A673 (cell line): ENCODE measurements at regions not wholly inside any gene's neighbourhood (a gene's known extent, or its start where the extent isn't known, plus 50 kb on each side); places are given as distances from the start of the nearest gene placed in this dataset.

Source experiments
- BruUV-seq: library from RNA; stranded (reverse); fragments of 400-500 nt; replicated peaks from 2 replicates; lab custom pipeline; 2021; lab: Mats Ljungman, UMichigan
- CTCF ChIA-PET: fragments of 300-600 bp; sonication (Branson Sonifier 250); formaldehyde crosslinking; loops from one replicate; lab custom pipeline; 2022; ENCODE audit warnings: antibody characterized with exemption; lab: Charles Lee
- POLR2A ChIA-PET: fragments of 300-600 bp; sonication (Branson Sonifier 250); formaldehyde crosslinking; loops from one replicate; lab custom pipeline; 2022; ENCODE audit warnings: antibody characterized with exemption; ENCODE audit not compliant: low non-redundant PET; lab: Charles Lee
- DNase-seq: peaks from one replicate; pipeline ENCODE4 v3.0.0-alpha.2; 2015; ENCODE audit warnings: low spot score
- H3K27ac ChIP-seq: fragments of 200-600 bp; sonication (generic); 2 replicates; pipeline ENCODE4 v1.5.1; 2016; ENCODE audit warnings: mixed run types, low read depth, mild to moderate bottlenecking, mixed read lengths, antibody characterized with exemption, low read length; ENCODE audit not compliant: poor library complexity, severe bottlenecking
- H3K27me3 ChIP-seq: fragments of 200-600 bp; sonication (generic); replicated peaks from 2 replicates; pipeline ENCODE4 v1.6.1; 2017; ENCODE audit warnings: mixed run types, low read depth, mild to moderate bottlenecking, mixed read lengths, antibody characterized with exemption, low read length; ENCODE audit not compliant: insufficient read depth, poor library complexity
- H3K36me3 ChIP-seq: fragments of 200-600 bp; sonication (generic); 2 replicates; pipeline ENCODE4 v1.6.1; 2016; ENCODE audit warnings: mixed run types, mild to moderate bottlenecking, mixed read lengths, antibody characterized with exemption, low read length; ENCODE audit not compliant: insufficient read depth, poor library complexity, severe bottlenecking
- H3K4me1 ChIP-seq: fragments of 200-600 bp; sonication (generic); 2 replicates; pipeline ENCODE4 v1.6.1; 2017; ENCODE audit warnings: mixed run types, mild to moderate bottlenecking, mixed read lengths, antibody characterized with exemption, low read length; ENCODE audit not compliant: insufficient read depth, poor library complexity, severe bottlenecking
- H3K4me3 ChIP-seq: fragments of 200-600 bp; sonication (generic); 2 replicates; pipeline ENCODE4 v1.5.1; 2016; ENCODE audit warnings: low read depth, mixed run types, mild to moderate bottlenecking, mixed read lengths, low read length; ENCODE audit not compliant: poor library complexity, severe bottlenecking
- H3K9me3 ChIP-seq: fragments of 200-600 bp; sonication (generic); 2 replicates; pipeline ENCODE4 v1.6.1; 2016; ENCODE audit warnings: mixed run types, low read depth, mild to moderate bottlenecking, mixed read lengths, antibody characterized with exemption, low read length; ENCODE audit not compliant: poor library complexity, severe bottlenecking
- EZH2 ChIP-seq: fragments of 200-600 bp; sonication (generic); IDR thresholded peaks from 2 replicates; pipeline ENCODE4 v1.6.1; 2017; ENCODE audit warnings: borderline replicate concordance, low read depth, mild to moderate bottlenecking, mixed read lengths, antibody characterized with exemption, low read length; ENCODE audit not compliant: poor library complexity, severe bottlenecking
- intact Hi-C: fragments of 100-400 bp; cut with micrococcal nuclease; formaldehyde crosslinking; loops from one replicate; pipeline ENCODE4 v1.10.0; 2022; ENCODE audit not compliant: unreplicated experiment
- TF ChIP-seq, protein P1 (sequence below): fragments of 300-800, 200-600 bp; sonication (generic); conservative IDR thresholded peaks from 2 replicates; pipeline ENCODE4 v1.5.1; 2017; ENCODE audit warnings: low read depth, mild to moderate bottlenecking, antibody characterized with exemption, low read length, moderate library complexity, mixed read lengths

GRCh38 chr17:62866471-62866870, 58.4 kb upstream of the MARCHF10 start:
- Histone ChIP-seq H3K27ac (no peak overlapping the region), H3K36me3 (no peaks in the 10 kb centered on the region), H3K4me3 (no peak overlapping the region), H3K4me1 (no peaks in the 10 kb centered on the region), H3K9me3 (no peaks in the 10 kb centered on the region), H3K27me3 (peaks cover 3% of the 10 kb centered on the region)
- BruUV-seq, result no TSS peak
- CTCF ChIA-PET, result no interaction called here
- no peak for DNase-seq
- intact Hi-C loops, result no loop called here
- TF ChIP-seq EZH2, result no peak
- TF ChIP-seq, protein P1, sequence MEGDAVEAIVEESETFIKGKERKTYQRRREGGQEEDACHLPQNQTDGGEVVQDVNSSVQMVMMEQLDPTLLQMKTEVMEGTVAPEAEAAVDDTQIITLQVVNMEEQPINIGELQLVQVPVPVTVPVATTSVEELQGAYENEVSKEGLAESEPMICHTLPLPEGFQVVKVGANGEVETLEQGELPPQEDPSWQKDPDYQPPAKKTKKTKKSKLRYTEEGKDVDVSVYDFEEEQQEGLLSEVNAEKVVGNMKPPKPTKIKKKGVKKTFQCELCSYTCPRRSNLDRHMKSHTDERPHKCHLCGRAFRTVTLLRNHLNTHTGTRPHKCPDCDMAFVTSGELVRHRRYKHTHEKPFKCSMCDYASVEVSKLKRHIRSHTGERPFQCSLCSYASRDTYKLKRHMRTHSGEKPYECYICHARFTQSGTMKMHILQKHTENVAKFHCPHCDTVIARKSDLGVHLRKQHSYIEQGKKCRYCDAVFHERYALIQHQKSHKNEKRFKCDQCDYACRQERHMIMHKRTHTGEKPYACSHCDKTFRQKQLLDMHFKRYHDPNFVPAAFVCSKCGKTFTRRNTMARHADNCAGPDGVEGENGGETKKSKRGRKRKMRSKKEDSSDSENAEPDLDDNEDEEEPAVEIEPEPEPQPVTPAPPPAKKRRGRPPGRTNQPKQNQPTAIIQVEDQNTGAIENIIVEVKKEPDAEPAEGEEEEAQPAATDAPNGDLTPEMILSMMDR, result no peak
- POLR2A ChIA-PET, result no interaction called here

- no peaks in the 10 kb centered on the region for H3K36me3 ChIP-seq
- no peaks in the 10 kb centered on the region for H3K4me1 ChIP-seq
- peaks cover 3% of the 10 kb centered on the region for H3K27me3 ChIP-seq
- H3K27ac ChIP-seq, result no peak overlapping the region
- no peak for DNase-seq
- H3K9me3 ChIP-seq, result no peaks in the 10 kb centered on the region
- ChIA-PET POLR2A (no interaction called here), CTCF (no interaction called here)
- no peak overlapping the region for H3K4me3 ChIP-seq
- no TSS peak for BruUV-seq
- intact Hi-C loops, result no loop called here
- no peak for TF ChIP-seq EZH2
- TF ChIP-seq, protein P1, result no peak
Measured at GRCh38 chr17:62865586-62865985, 57.5 kb upstream of the MARCHF10 start.

DNA sequence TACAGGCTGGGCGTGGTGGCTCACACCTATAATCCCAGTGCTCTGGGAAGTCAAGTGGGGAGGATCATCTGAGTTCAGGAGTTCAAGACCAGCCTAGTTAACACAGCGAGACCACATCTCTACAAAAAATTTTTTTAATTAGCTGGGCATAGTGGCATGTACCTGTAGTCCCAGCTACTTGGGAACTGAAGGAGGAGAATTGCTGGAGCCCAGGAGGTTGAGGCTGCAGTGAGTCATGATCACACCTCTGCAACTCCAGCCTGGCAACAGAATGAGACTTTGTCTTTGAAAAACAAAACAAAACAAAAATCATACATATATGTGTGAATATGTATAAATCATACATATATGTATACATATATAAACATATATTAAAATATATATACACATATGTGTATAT, 54.1 kb upstream of the MARCHF10 start:
- intact Hi-C loops, result no loop called here
- ChIA-PET CTCF (no interaction called here), POLR2A (no interaction called here)
- Histone ChIP-seq H3K4me3 (no peak overlapping the region), H3K4me1 (no peaks in the 10 kb centered on the region), H3K27ac (no peak overlapping the region), H3K9me3 (no peaks in the 10 kb centered on the region), H3K27me3 (peaks cover 3% of the 10 kb centered on the region), H3K36me3 (no peaks in the 10 kb centered on the region)
- no peak for TF ChIP-seq EZH2
- TF ChIP-seq, protein P1, result no peak
- DNase-seq, result no peak
- BruUV-seq, result no TSS peak
